Fibroblast of skin of back (primary cell): ENCODE measurements at regions not wholly inside any gene's neighbourhood (a gene's known extent, or its start where the extent isn't known, plus 50 kb on each side); places are given as distances from the start of the nearest gene placed in this dataset.

Source experiments
- DNase-seq: peaks from one replicate; pipeline ENCODE4 v3.0.0-alpha.2; 2013

DNA sequence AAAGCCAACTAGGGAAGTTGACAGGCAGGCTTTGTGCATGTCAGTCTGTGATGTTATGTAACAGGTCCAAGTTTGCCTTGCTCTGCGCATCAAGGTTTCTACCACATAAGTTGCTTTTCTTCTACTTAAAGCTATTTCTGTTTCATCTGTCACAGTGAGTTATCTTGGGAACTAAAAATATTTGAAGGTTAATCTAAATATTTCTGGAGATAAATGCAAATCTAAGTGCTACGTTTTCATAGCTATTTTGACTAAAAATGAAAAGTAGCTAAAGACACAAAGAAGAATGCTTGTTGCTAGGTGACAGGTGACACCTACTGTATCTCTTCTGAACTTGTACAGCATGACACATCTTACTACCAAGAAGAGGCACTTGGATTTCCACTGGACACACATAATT, 135.6 kb downstream of the KLF12 start:
- no peak for DNase-seq

DNA sequence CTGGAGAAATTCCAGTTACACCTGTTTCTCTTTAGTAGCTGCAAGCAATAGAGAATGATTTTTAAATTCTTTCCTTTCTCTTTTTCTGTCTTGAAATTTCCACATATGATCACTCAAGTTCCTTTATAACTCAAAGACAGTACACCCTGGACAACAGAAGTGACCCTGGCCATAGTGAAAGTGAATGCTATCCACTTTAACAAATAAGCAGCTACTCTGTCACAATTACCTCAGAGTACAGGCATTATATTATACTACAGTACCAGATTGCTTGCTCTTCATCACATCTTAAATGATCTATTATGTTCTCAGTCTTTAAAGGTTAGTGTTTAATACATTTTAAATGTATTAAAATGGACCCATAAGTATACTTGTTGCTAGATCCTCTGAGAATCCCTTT, 136.2 kb downstream of the KLF12 start:
- DNase-seq = no peak

DNA sequence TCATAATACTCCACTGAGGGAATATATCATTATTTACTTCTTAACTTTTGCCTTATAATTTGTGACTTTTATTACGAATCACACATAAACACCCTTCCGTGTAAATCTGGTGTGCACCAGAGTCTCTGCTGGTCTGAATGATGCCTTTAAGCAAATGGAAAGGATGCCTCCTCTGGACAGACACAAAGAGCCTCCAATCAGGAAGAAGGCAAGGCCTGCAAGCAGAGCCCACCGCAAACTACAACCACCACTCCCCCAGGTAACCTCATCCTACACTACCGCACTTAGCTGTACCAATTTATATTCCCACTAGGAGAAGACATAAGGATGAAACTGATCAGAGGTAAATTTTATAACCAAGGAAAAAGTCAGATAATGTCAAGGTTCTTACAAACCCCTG, 137.6 kb downstream of the KLF12 start:
- no peak for DNase-seq

DNA sequence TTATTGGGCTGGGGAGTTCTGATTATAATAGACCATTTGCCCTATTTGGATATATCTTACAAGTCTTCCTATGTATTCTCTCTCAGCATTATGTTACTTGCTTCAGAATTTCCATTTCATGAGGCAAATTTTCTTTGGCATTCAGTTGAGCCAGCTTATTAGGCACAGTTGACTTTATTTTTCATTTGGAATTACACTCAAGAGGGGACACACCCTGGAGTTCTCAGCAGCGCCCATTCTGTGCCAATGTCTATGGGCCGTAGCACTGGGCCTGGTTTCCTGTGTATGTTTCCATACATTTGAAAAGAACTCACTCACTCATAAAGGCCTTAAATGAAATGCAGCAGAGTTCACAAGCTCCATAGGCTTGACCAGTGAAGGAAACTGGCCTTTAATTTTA, 138.5 kb downstream of the KLF12 start:
- DNase-seq = no peak

DNA sequence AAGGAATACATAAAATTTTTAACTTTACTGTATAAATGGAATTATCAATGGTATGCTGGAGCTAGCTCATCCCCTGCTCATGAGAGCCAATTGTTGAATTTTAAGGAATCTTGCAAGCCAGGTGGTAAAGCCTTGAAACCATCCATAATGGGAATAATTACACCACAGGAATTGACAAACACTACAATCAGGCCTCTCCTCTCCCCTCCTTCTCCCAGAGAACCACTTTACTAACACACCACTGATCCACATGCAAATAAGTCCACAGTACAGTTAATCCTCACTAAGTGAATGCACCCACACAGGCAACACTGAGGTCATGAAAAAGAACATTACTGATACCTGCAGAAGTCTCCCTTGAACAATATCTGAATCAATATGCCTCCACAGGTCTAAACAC, 140.5 kb downstream of the KLF12 start:
- no peak for DNase-seq

DNA sequence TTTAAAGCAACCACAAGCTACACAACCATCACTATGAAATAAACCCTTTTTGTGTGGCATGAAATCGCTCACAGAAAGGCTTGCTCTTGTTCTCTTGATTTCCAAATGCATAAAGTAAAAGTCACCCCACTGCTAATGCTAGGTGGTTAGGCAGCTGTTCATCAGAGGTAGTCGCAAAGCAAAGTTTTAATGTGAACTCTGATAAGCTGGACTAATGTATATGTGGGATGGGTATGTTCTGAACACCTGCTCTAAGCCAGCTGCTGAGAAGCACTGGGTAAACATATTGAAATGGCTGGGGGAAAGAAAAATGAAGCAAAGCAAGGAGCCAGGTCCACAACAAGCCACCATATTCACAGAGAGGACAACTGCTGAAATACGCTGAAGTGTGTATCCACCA, 142.3 kb downstream of the KLF12 start:
- no peak for DNase-seq

GRCh38 chr13:73991384-73991783, 142.8 kb downstream of the KLF12 start:
- no peak for DNase-seq

DNA sequence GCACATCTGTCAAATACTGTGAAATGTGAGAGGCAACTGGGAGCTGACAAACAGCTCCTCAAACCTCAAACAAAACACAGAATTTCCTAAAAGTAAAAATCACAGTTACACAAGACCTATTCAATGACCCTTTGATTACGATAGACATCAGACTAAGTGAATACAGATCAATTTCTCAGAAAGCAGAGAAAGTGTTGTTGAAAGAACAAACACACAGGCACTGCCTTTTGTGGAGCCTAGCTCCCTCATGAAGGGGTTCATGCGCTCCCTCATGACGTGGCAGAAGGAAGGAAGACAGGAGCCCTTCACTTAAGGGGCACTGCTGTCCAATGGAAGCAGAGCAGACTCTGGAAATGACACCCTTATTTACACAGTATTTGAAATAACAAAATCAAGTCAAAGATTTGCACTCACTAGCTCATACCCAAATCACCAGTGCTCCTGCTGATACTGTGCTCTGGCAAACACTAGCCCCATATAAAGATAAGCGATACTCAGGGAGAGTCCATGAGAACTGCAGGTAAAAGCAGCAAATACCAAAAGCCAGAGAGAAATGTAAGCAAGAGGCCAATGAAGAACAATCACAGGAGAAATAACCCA, 144.9 kb downstream of the KLF12 start:
- DNase-seq = no peak

DNA sequence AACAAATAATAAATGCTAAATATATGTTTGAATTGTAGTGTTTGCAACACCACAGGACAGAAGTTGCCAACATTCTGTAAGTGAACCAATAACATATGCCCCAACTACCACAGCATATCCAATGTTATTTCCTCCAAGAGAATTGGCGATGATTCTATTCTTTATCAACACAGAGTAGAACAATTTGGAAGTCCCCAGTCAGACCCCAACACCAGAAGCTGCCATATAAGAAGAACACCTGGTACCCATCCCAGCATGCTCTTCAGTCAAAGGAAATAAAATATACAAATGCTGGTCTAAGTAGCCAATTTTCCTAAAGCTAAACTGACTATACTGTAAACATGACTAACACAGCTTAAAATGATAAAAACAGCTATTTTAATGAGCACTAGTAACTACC, 145.7 kb downstream of the KLF12 start:
- no peak for DNase-seq

DNA sequence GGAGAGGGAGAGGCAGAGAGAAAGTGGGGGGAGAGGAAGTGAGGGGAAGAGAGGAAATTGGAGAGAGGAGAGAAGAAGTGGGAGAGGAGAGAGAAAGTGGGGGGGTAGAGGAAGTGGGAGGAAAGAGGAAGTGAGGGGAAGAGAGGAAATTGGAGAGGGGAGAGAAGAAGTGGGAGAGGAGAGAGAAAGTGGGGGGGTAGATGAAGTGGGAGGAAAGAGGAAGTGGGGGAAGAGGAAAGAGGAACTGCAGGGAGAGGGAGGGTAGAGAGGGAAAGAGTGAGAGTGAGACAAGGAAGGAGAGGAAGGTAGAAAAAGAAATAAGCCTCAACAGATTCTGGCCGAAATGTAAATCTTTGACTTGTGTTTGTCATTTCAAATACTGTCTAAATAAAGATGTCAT, 146.6 kb downstream of the KLF12 start:
- no peak for DNase-seq

- no peak for DNase-seq
Observed at GRCh38 chr13:73985783-73986182, 148.4 kb downstream of the KLF12 start.

DNA sequence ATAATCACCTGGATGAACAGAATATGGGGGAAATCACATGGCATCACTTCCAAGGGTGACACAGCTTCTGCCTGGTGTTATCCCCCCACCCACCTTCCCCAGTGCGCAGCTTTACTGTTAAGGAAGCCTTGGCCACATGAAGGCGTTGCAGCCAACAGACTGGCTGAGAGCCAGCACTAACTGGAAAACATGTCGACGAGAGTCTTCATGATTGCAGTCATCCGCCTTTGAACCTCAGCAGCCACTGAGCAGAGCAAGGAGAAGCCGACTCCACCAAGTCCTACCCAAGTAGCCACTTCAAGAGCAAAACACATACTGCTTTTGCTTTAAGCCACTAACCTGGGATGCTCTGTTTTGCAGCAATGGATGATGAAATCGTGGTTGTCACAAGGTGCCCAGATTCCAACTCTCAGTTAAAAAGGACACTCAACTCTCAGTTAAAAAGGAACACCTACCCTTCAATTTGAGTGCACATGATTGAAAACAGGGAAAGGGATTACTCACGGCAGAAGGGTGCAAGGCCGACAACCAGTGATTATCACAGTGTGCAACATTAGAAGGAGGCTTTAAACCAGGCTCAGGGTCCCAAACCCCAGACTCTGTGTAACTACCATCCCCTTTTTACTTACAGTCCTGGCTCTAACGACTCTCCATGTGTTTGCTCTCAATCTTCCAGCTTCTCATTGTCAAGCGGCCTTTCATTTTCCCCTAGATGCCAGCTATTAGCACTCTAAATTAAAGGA, 149.1 kb downstream of the KLF12 start:
- DNase-seq = no peak

DNA sequence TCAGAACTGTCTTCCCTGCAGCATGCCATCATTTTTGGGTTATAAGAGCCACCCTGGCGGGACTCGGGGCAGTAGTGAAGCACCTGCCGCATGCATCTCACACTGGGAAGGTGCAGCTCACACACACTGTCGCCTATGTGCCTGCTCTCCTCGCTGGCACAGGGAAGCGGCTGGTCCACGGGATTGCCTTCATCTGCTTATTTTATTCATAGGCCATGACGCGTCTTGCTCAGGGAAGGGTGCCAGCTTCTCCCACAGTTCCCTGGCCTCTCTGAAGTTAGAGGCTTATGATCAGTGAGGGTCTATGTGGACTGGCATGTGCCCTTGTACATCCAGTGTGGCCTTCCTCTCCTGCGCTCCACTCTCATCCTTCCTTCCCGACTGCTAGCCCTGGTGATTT, 150.0 kb downstream of the KLF12 start:
- DNase-seq = no peak

- DNase-seq = no peak
Observed at GRCh38 chr13:73983109-73983508, 151.1 kb downstream of the KLF12 start.

GRCh38 chr13:73981595-73981994, 152.6 kb downstream of the KLF12 start:
- no peak for DNase-seq

GRCh38 chr13:73975767-73976166, 158.4 kb downstream of the KLF12 start:
- no peak for DNase-seq

GRCh38 chr13:73974051-73974450, 160.2 kb downstream of the KLF12 start:
- DNase-seq = no peak

DNA sequence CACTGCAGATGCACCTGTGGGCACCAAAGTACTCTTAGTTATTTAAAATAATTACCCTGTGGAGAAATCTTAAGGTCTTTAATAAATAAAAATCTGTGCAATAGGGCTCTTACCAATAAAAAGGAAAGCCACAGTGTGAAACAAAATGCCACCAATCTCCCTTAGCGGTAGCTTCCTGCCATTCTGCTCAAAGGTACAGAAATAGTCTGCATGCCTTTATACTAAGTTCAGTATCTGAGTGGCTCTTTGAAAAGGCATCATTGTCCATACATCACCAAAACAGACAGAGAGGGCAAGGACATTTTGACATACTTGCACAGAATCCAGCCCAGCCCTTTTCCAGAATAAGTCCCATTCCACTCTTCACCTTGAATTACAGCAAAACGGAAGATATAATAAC, 161.0 kb downstream of the KLF12 start:
- no peak for DNase-seq

DNA sequence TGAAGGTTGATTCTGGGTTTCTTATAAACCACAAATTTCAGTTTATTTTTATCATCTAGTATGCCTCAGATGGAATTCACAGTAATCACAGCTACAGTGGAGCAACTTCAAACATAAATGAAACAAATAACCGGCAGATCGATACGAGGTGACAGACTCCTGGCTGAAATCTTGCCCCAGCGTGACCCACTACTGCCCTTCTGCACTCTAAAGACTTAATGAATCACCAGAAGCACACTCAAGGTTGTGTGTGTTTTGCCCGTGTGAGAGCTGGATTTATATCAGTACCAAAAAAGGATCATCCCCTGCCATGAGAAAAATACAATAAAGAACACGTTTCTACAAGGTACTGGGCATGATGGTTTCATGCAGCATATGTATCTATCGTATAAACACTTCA, 161.7 kb downstream of the KLF12 start:
- DNase-seq = no peak

- no peak for DNase-seq
Observed at GRCh38 chr13:73971481-73971880, 162.7 kb downstream of the KLF12 start.

GRCh38 chr13:73970421-73971055, 163.7 kb downstream of the KLF12 start:
- DNase-seq = no peak

DNA sequence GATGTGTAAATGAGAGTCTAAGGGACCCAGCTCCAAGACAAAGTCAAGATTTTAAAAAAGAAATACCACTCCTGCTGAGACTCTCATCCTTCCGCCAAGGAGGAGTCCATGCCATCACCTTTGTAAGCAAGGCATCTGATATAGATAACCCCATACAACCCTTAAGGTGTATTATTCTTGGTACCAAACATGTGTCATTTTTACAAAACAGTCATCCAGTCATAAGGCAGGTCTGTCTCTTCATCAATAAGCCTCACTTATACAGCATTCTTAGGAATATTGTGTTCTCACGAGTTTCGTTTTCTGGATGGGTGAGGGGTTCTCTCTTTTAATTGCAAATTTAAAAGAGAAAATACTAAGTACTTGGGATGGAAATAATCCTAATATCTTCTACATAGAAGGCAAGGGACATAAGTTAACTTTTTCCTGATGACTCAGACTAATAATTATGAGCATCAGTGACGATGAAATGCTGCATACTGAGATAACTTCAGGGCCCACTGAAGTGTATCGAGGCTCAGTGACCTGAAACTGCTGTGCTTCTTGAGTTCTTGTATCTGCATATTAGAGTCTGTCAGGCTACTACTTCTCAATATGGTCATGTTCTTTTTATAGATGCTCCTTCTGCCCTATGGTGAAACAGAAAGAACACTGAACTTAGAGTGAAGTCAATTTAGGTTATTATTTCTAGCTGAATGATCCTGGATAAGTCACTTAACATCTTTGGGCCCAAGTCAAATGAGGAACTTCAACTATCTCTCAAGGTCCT, 166.6 kb downstream of the KLF12 start:
- no peak for DNase-seq

DNA sequence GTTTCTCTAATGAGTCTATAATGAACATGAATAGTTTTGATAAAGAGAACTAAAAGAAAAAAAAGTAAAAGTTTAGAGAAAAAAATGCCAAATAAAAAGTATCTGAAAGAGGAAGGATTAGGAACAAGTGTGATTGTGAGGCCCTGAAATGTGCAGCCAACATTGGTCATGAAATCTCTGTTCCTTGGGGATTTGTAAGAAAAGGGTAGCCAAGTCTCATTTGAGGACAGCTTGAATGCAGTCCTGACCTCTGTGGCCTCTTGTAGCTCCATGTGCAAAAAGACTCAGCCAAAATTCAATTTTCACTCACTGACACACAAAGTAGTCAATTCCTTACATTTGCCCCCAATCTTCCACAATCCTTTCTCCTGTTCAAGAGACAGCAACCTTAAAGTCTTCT, 167.9 kb downstream of the KLF12 start:
- no peak for DNase-seq

DNA sequence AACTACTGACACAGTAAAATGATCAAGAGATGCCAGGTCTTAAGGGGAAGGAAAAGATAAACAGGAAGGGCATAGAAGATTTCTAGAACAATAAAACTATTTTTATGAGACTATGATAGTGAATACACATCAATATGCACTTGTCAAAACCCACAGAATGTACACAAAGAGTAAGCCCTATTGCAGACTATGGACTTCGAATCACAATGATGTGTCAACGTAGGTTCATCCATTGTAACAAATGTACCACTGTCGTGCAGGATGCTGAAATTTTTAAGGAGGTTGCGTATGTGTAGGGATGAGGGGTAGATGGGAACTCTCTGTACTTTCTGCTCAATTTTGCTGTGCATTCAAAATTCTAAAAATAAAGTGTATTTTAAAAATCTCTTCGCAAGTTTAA, 171.9 kb downstream of the KLF12 start:
- DNase-seq = no peak
